ENCODE measurements at regions not wholly inside any gene's neighbourhood (a gene's known extent, or its start where the extent isn't known, plus 50 kb on each side); places are given as distances from the start of the nearest gene placed in this dataset.
A peak's percentile ranks its signal among the peaks of the same experiment; 100 is the strongest.

GRCh38 chr18:76562286-76563122, 67.5 kb upstream of the ZNF516 start:
- Mint-ChIP-seq H3K36me3 (peaks cover 0 to 9% of the 10 kb centered on the region in 2 donors), H3K27me3 (peaks cover 16 to 45% (median 31%) of the 10 kb centered on the region in 3 donors), H3K4me1 (peaks cover 0 to 13% (median 0%) of the 10 kb centered on the region in 3 donors), H3K27ac (no peak overlapping the region), H3K9me3 (peaks cover 0 to 6% (median 0%) of the 10 kb centered on the region in 7 donors), H3K4me3 (no peak overlapping the region)
- DNase-seq (no peak), ATAC-seq (ENCODE audit: low read depth in 2 of 2) (no peak)

- Mint-ChIP-seq H3K36me3 (no peaks in the 10 kb centered on the region), H3K4me3 (no peak overlapping the region), H3K4me1 (peaks cover 0 to 3% (median 0%) of the 10 kb centered on the region in 3 donors), H3K9me3 (no peaks in the 10 kb centered on the region), H3K27me3 (peaks cover 6 to 33% (median 9%) of the 10 kb centered on the region in 3 donors), H3K27ac (no peak overlapping the region)
- no peak for ATAC-seq (ENCODE audit: low read depth in 2 of 2)
- DNase-seq: no peak
Measured at GRCh38 chr18:76558881-76559667, 64.0 kb upstream of the ZNF516 start.

- peaks cover 0 to 3% (median 0%) of the 10 kb centered on the region in 3 donors for H3K4me1 Mint-ChIP-seq
- peak overlapping the region in 2 of 6 donors; percentile 25 to 92 for H3K27ac Mint-ChIP-seq
- H3K4me3 Mint-ChIP-seq: no peak overlapping the region
- DNase-seq (no peak), ATAC-seq (ENCODE audit: low read depth in 2 of 2) (no peak)
- no peaks in the 10 kb centered on the region for H3K9me3 Mint-ChIP-seq
- peaks cover 0 to 31% (median 6%) of the 10 kb centered on the region in 3 donors for H3K27me3 Mint-ChIP-seq
- no peaks in the 10 kb centered on the region for H3K36me3 Mint-ChIP-seq
Measured at GRCh38 chr18:76557026-76557575, 62.1 kb upstream of the ZNF516 start.

GRCh38 chr18:76554547-76555222, 59.6 kb upstream of the ZNF516 start:
- DNase-seq (no peak), ATAC-seq (ENCODE audit: low read depth in 2 of 2) (no peak)
- Mint-ChIP-seq H3K27me3 (peaks cover 0 to 35% (median 0%) of the 10 kb centered on the region in 3 donors), H3K27ac (no peak overlapping the region), H3K9me3 (no peaks in the 10 kb centered on the region), H3K36me3 (no peaks in the 10 kb centered on the region), H3K4me1 (peaks cover 0 to 3% (median 0%) of the 10 kb centered on the region in 3 donors), H3K4me3 (no peak overlapping the region)

GRCh38 chr18:76553715-76554546, 58.9 kb upstream of the ZNF516 start:
- H3K4me1 Mint-ChIP-seq: peaks cover 0 to 3% (median 0%) of the 10 kb centered on the region in 3 donors
- DNase-seq: no peak
- H3K27ac Mint-ChIP-seq: no peak overlapping the region
- peaks cover 0 to 32% (median 0%) of the 10 kb centered on the region in 3 donors for H3K27me3 Mint-ChIP-seq
- H3K4me3 Mint-ChIP-seq: no peak overlapping the region
- ATAC-seq (ENCODE audit: low read depth in 2 of 2): no peak
- no peaks in the 10 kb centered on the region for H3K9me3 Mint-ChIP-seq
- no peaks in the 10 kb centered on the region for H3K36me3 Mint-ChIP-seq

GRCh38 chr18:76548541-76548940, 53.5 kb upstream of the ZNF516 start:
- H3K27ac Mint-ChIP-seq: no peak overlapping the region
- H3K4me1 Mint-ChIP-seq: no peaks in the 10 kb centered on the region
- H3K4me3 Mint-ChIP-seq: no peak overlapping the region
- no peaks in the 10 kb centered on the region for H3K36me3 Mint-ChIP-seq
- DNase-seq: no peak
- no peak for ATAC-seq (ENCODE audit: low read depth in 2 of 2)
- H3K9me3 Mint-ChIP-seq: no peaks in the 10 kb centered on the region
- peaks cover 0 to 34% (median 18%) of the 10 kb centered on the region in 3 donors for H3K27me3 Mint-ChIP-seq

GRCh38 chr18:76547296-76547695, 52.3 kb upstream of the ZNF516 start:
- ATAC-seq (ENCODE audit: low read depth in 2 of 2) (no peak), DNase-seq (no peak)
- Mint-ChIP-seq H3K9me3 (no peaks in the 10 kb centered on the region), H3K4me3 (no peak overlapping the region), H3K27ac (no peak overlapping the region), H3K27me3 (peaks cover 4 to 31% (median 23%) of the 10 kb centered on the region in 3 donors), H3K4me1 (no peaks in the 10 kb centered on the region), H3K36me3 (no peaks in the 10 kb centered on the region)

- Mint-ChIP-seq H3K36me3 (no peaks in the 10 kb centered on the region), H3K27me3 (peaks cover 4 to 25% (median 23%) of the 10 kb centered on the region in 3 donors), H3K4me1 (no peaks in the 10 kb centered on the region), H3K4me3 (no peak overlapping the region), H3K9me3 (no peaks in the 10 kb centered on the region), H3K27ac (no peak overlapping the region)
- no peak for DNase-seq
- ATAC-seq (ENCODE audit: low read depth in 2 of 2): no peak
Measured at GRCh38 chr18:76546436-76546835, 51.4 kb upstream of the ZNF516 start.

GRCh38 chr18:76546088-76546435, 51.0 kb upstream of the ZNF516 start:
- no peaks in the 10 kb centered on the region for H3K9me3 Mint-ChIP-seq
- peaks cover 4 to 25% (median 23%) of the 10 kb centered on the region in 3 donors for H3K27me3 Mint-ChIP-seq
- H3K4me1 Mint-ChIP-seq: no peaks in the 10 kb centered on the region
- no peak for ATAC-seq (ENCODE audit: low read depth in 2 of 2)
- DNase-seq: no peak
- H3K36me3 Mint-ChIP-seq: no peaks in the 10 kb centered on the region
- no peak overlapping the region for H3K27ac Mint-ChIP-seq
- no peak overlapping the region for H3K4me3 Mint-ChIP-seq

- Mint-ChIP-seq H3K4me1 (no peaks in the 10 kb centered on the region), H3K36me3 (no peaks in the 10 kb centered on the region), H3K4me3 (no peak overlapping the region), H3K9me3 (no peaks in the 10 kb centered on the region), H3K27ac (no peak overlapping the region), H3K27me3 (peaks cover 5 to 25% (median 24%) of the 10 kb centered on the region in 3 donors)
- ATAC-seq (ENCODE audit: low read depth in 2 of 2) (no peak), DNase-seq (no peak)
Measured at GRCh38 chr18:76545433-76546087, 50.5 kb upstream of the ZNF516 start.

GRCh38 chr18:76544511-76545345, 49.7 kb upstream of the ZNF516 start:
- no peaks in the 10 kb centered on the region for H3K9me3 Mint-ChIP-seq
- peaks cover 0 to 2% (median 0%) of the 10 kb centered on the region in 3 donors for H3K4me1 Mint-ChIP-seq
- DNase-seq: no peak
- H3K27ac Mint-ChIP-seq: peak overlapping the region in 1 of 6 donors; percentile 56
- no peaks in the 10 kb centered on the region for H3K36me3 Mint-ChIP-seq
- H3K4me3 Mint-ChIP-seq: no peak overlapping the region
- ATAC-seq (ENCODE audit: low read depth in 2 of 2): no peak
- peaks cover 10 to 32% (median 26%) of the 10 kb centered on the region in 3 donors for H3K27me3 Mint-ChIP-seq

Data from naive B cell (primary cell).